Cardiac muscle cell (in vitro differentiated cells and primary cell): ENCODE measurements at regions not wholly inside any gene's neighbourhood (a gene's known extent, or its start where the extent isn't known, plus 50 kb on each side); places are given as distances from the start of the nearest gene placed in this dataset.
A peak's percentile ranks its signal among the peaks of the same experiment; 100 is the strongest.
"Not testable (repeated sequence)": the region's sequence is repeated elsewhere in the genome, so short reads cannot be mapped to it uniquely, and the experiment has no call there.

ENCODE experiments used
- DNase-seq, 2 donors: peaks; one replicate each; pipeline versions ENCODE4 v3.0.0 to v3.0.0-alpha.2; 2010 to 2017; ENCODE audit warnings: low read depth in 1 of 2, low spot score in 1 of 2
- H3K27ac ChIP-seq: fragments of 200-600 bp; sonication (generic); 2 replicates; pipeline ENCODE4 v1.5.1; 2016
- H3K27me3 ChIP-seq: fragments of 200-600 bp; sonication (generic); 2 replicates; pipeline ENCODE4 v1.6.0; 2016; ENCODE audit warnings: control low read depth
- H3K36me3 ChIP-seq: fragments of 200-600 bp; sonication (generic); 2 replicates; pipeline ENCODE4 v1.5.1; 2016; ENCODE audit warnings: control low read depth
- H3K4me1 ChIP-seq: fragments of 200-600 bp; sonication (generic); 2 replicates; pipeline ENCODE4 v1.8.1; 2017; ENCODE audit warnings: low read depth, mild to moderate bottlenecking, mixed run types
- H3K4me3 ChIP-seq: fragments of 200-600 bp; sonication (generic); 2 replicates; pipeline ENCODE4 v1.5.1; 2016; ENCODE audit warnings: mild to moderate bottlenecking
- H3K9me3 ChIP-seq: fragments of 200-600 bp; sonication (generic); 2 replicates; pipeline ENCODE4 v1.5.1; 2017; ENCODE audit warnings: low read depth, mild to moderate bottlenecking, control low read depth
- CTCF ChIP-seq: IDR thresholded peaks from 2 replicates; pipeline ENCODE4 v1.5.1; 2012; ENCODE audit warnings: low read depth, mild to moderate bottlenecking, low read length

GRCh38 chr7:81074406-81074805 lies 155.6 kb upstream of the SEMA3C start:
- no peaks in the 10 kb centered on the region for H3K9me3 ChIP-seq
- no peak for TF ChIP-seq CTCF
- no peak for DNase-seq
- H3K36me3 ChIP-seq: no peaks in the 10 kb centered on the region
- no peaks in the 10 kb centered on the region for H3K4me1 ChIP-seq
- no peak overlapping the region for H3K27ac ChIP-seq
- H3K27me3 ChIP-seq: no peaks in the 10 kb centered on the region
- no peak overlapping the region for H3K4me3 ChIP-seq

GRCh38 chr7:81073931-81074251 lies 155.0 kb upstream of the SEMA3C start:
- H3K27ac ChIP-seq: no peak overlapping the region

GRCh38 chr7:81070956-81071355 lies 152.1 kb upstream of the SEMA3C start:
- no peak overlapping the region for H3K27ac ChIP-seq
- H3K27me3 ChIP-seq: no peaks in the 10 kb centered on the region
- TF ChIP-seq CTCF: no peak
- H3K9me3 ChIP-seq: no peaks in the 10 kb centered on the region
- H3K4me1 ChIP-seq: no peaks in the 10 kb centered on the region
- DNase-seq: no peak
- H3K4me3 ChIP-seq: no peak overlapping the region
- H3K36me3 ChIP-seq: no peaks in the 10 kb centered on the region

More at GRCh38 chr7:81073931-81074251, 155.0 kb upstream of the SEMA3C start:
- Histone ChIP-seq H3K4me1 (no peaks in the 10 kb centered on the region), H3K4me3 (no peak overlapping the region), H3K27me3 (no peaks in the 10 kb centered on the region), H3K9me3 (no peaks in the 10 kb centered on the region), H3K36me3 (no peaks in the 10 kb centered on the region)
- DNase-seq: no peak
- TF ChIP-seq CTCF: no peak

- Histone ChIP-seq H3K27ac (no peak overlapping the region), H3K4me1 (peaks cover 24% of the 10 kb centered on the region), H3K36me3 (no peaks in the 10 kb centered on the region), H3K4me3 (no peak overlapping the region), H3K27me3 (no peaks in the 10 kb centered on the region), H3K9me3 (no peaks in the 10 kb centered on the region)
- DNase-seq: no peak
- TF ChIP-seq CTCF: no peak
These were observed 147.9 kb upstream of the SEMA3C start for GRCh38 chr7:81066797-81067196.

- H3K27me3 ChIP-seq: no peaks in the 10 kb centered on the region
- no peaks in the 10 kb centered on the region for H3K36me3 ChIP-seq
- no peak overlapping the region for H3K4me3 ChIP-seq
- TF ChIP-seq CTCF: no peak
- peaks cover 24% of the 10 kb centered on the region for H3K4me1 ChIP-seq
- peak; percentile 14 to 72 for DNase-seq
- peak overlapping the region; percentile 70 for H3K27ac ChIP-seq
- no peaks in the 10 kb centered on the region for H3K9me3 ChIP-seq
These were observed 145.6 kb upstream of the SEMA3C start for GRCh38 chr7:81064426-81064825.

- H3K36me3 ChIP-seq: no peaks in the 10 kb centered on the region
- TF ChIP-seq CTCF: no peak
- H3K27me3 ChIP-seq: no peaks in the 10 kb centered on the region
- H3K27ac ChIP-seq: no peak overlapping the region
- no peak for DNase-seq
- peaks cover 24% of the 10 kb centered on the region for H3K4me1 ChIP-seq
- H3K9me3 ChIP-seq: no peaks in the 10 kb centered on the region
- no peak overlapping the region for H3K4me3 ChIP-seq
These were observed 143.9 kb upstream of the SEMA3C start for GRCh38 chr7:81062755-81063154.

GRCh38 chr7:81057469-81057868 lies 138.6 kb upstream of the SEMA3C start:
- H3K9me3 ChIP-seq, H3K4me3 ChIP-seq, H3K36me3 ChIP-seq, H3K4me1 ChIP-seq, H3K27me3 ChIP-seq, H3K27ac ChIP-seq, DNase-seq: not testable (repeated sequence)
